Mesothelial cell of epicardium (in vitro differentiated cells): ENCODE measurements at regions not wholly inside any gene's neighbourhood (a gene's known extent, or its start where the extent isn't known, plus 50 kb on each side); places are given as distances from the start of the nearest gene placed in this dataset.
"Not testable (repeated sequence)": the region's sequence is repeated elsewhere in the genome, so short reads cannot be mapped to it uniquely, and the experiment has no call there.

Experiments
- DNase-seq, 2 experiments: peaks; one replicate each; pipeline ENCODE4 v3.0.0; 2021; ENCODE audit warnings: low spot score in 2 of 2; ENCODE audit not compliant: unreplicated experiment in 2 of 2
- H3K27ac Mint-ChIP-seq: 2 replicates; pipeline ENCODE4 v1.8.0; 2021; ENCODE audit warnings: mixed read lengths
- H3K27me3 Mint-ChIP-seq: 2 replicates; pipeline ENCODE4 v1.8.0; 2021; ENCODE audit warnings: low read depth, mixed read lengths
- H3K36me3 Mint-ChIP-seq: 2 replicates; pipeline ENCODE4 v1.8.0; 2021; ENCODE audit warnings: mixed read lengths
- H3K4me1 Mint-ChIP-seq: 2 replicates; pipeline ENCODE4 v1.8.0; 2021; ENCODE audit warnings: mixed read lengths
- H3K4me3 Mint-ChIP-seq: 2 replicates; pipeline ENCODE4 v1.8.0; 2021; ENCODE audit warnings: mild to moderate bottlenecking, moderate library complexity, mixed read lengths
- H3K9me3 Mint-ChIP-seq: 2 replicates; pipeline ENCODE4 v1.8.0; 2021; ENCODE audit warnings: mixed read lengths
- CTCF ChIP-seq: fragments of 200-600 bp; sonication (generic); IDR thresholded peaks from one replicate; pipeline ENCODE4 v1.5.0; 2021; ENCODE audit warnings: antibody characterized with exemption; ENCODE audit not compliant: unreplicated experiment

- H3K27ac Mint-ChIP-seq: no peak overlapping the region
- H3K27me3 Mint-ChIP-seq: no peaks in the 10 kb centered on the region
- TF ChIP-seq CTCF: no peak
- DNase-seq: no peak
- H3K4me3 Mint-ChIP-seq: no peak overlapping the region
- H3K4me1 Mint-ChIP-seq: peaks cover 6% of the 10 kb centered on the region
- H3K36me3 Mint-ChIP-seq: peaks cover 6% of the 10 kb centered on the region
- no peaks in the 10 kb centered on the region for H3K9me3 Mint-ChIP-seq
These were observed 62.3 kb upstream of the SCRG1 start for GRCh38 chr4:173461170-173461569.

DNA sequence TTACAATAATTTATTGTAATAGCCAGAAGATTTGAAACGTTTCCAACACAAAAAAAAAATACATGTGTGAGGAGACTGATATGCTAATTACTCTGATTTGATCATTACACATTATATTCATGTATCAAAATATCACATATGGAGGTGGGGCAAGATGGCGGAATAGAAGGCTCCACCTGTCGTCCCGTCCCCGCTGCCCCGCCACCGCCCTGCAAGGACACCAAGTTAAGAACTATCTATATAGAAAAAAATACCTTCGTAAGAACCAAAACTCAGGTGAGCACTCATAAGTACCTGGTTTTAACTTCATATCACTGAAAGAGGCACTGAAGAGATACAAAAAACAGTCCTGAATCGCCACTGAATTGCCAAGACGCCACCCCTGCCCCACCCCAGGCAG, 60.9 kb upstream of the SCRG1 start:
- no peak for TF ChIP-seq CTCF
- no peak for DNase-seq
- H3K36me3 Mint-ChIP-seq: peaks cover 6% of the 10 kb centered on the region
- no peaks in the 10 kb centered on the region for H3K4me1 Mint-ChIP-seq
- no peaks in the 10 kb centered on the region for H3K27me3 Mint-ChIP-seq
- H3K9me3 Mint-ChIP-seq: no peaks in the 10 kb centered on the region
- H3K4me3 Mint-ChIP-seq: no peak overlapping the region
- H3K27ac Mint-ChIP-seq: no peak overlapping the region

DNA sequence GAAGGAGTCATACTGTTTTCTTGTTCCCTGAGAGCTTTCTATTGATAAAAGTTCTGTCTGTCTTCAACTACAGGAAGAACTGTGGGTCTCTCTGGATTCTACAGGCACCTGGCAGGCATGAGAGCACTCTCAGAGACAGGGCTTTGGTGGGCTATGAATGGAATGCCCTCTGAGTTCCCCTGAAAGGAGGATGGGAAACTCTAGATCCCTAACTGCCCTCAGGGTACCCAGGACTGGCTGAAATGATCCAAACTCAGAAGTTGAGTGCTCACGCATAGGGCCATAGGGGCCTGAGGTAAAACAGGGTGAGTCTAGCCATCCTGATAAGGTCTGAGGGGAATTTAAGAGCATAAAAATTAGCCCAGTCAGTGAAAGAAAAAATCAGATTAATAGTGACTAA, 59.0 kb upstream of the SCRG1 start:
- Mint-ChIP-seq H3K27ac (no peak overlapping the region), H3K4me3 (no peak overlapping the region), H3K4me1 (no peaks in the 10 kb centered on the region), H3K36me3 (peaks cover 6% of the 10 kb centered on the region), H3K9me3 (no peaks in the 10 kb centered on the region), H3K27me3 (no peaks in the 10 kb centered on the region)
- no peak for DNase-seq
- TF ChIP-seq CTCF: no peak

DNA sequence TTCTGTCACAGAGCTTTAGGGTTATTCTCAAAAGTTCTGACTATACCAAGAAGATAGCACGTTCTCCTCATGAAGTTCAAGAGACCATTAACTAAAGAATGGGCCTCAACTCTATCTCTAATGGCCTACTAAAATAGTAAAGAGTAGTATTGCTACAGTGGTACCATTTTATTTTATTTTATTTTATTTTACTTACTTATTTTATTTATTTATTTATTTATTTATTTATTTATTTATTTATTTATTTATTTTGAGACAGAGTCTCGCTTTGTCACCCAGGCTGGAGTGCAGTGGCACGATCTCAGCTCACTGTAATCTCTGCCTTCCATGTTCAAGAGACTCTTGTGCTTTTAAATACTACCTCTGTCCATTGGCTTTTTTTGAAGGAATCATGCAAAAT, 52.5 kb upstream of the SCRG1 start:
- peaks cover 12% of the 10 kb centered on the region for H3K4me1 Mint-ChIP-seq
- not testable (repeated sequence) for H3K36me3 Mint-ChIP-seq, H3K9me3 Mint-ChIP-seq, H3K4me3 Mint-ChIP-seq, H3K27me3 Mint-ChIP-seq, DNase-seq, H3K27ac Mint-ChIP-seq

- peaks cover 2% of the 10 kb centered on the region for H3K27me3 Mint-ChIP-seq
- TF ChIP-seq CTCF: no peak
- no peak overlapping the region for H3K4me3 Mint-ChIP-seq
- H3K36me3 Mint-ChIP-seq: peaks cover 5% of the 10 kb centered on the region
- no peaks in the 10 kb centered on the region for H3K9me3 Mint-ChIP-seq
- no peak overlapping the region for H3K27ac Mint-ChIP-seq
- peaks cover 12% of the 10 kb centered on the region for H3K4me1 Mint-ChIP-seq
- DNase-seq: no peak
These were observed 51.4 kb upstream of the SCRG1 start for GRCh38 chr4:173450281-173450680.

- Mint-ChIP-seq H3K27me3 (peaks cover 2% of the 10 kb centered on the region), H3K36me3 (peaks cover 8% of the 10 kb centered on the region), H3K9me3 (peaks cover 4% of the 10 kb centered on the region), H3K27ac (no peak overlapping the region), H3K4me1 (peaks cover 12% of the 10 kb centered on the region), H3K4me3 (no peak overlapping the region)
- no peak for TF ChIP-seq CTCF
- DNase-seq: no peak
These were observed 50.4 kb upstream of the SCRG1 start for GRCh38 chr4:173449380-173449717.
